Peyer's patch (tissue), 4 donors: ENCODE measurements at regions not wholly inside any gene's neighbourhood (a gene's known extent, or its start where the extent isn't known, plus 50 kb on each side); places are given as distances from the start of the nearest gene placed in this dataset.

Experiments
- CTCF ChIP-seq, 6 experiments: fragments of 450-650 bp in 4 of 6; fragments of 200-600 bp in 2 of 6; sonication (generic) in 1 of 6; IDR thresholded peaks; one replicate each; pipeline ENCODE4 v1.5.1; 2017 to 2019; ENCODE audit warnings: antibody characterized with exemption in 6 of 6, mild to moderate bottlenecking in 3 of 6, moderate library complexity in 1 of 6
- POLR2A ChIP-seq, 2 donors: fragments of 450-650 bp; IDR thresholded peaks; one replicate each; pipeline ENCODE4 v1.5.1; 2017; ENCODE audit warnings: antibody characterized with exemption in 2 of 2, mild to moderate bottlenecking in 2 of 2, moderate library complexity in 2 of 2

DNA sequence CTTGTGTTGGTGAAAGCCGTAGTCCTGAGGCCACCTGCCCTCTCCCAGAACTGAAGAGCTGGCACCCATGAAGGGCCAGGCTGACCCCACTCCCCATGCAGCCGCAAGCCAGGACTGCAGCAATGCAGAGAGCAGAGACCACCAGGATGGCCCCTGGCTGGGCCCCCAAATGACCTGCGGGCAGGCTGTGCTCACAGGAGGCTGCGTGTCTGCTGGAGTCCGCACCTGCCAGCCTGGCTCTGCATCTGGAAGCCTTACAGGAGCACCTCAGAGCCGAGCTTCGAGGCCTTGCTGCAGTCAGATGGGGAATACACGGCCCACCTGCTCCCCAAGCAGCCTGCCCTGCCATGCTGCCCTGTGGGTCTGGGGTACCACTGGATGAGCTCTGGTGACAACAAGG, 1336.8 kb downstream of the TBC1D22A start:
- no peak for TF ChIP-seq CTCF (IDR thresholded peaks at IDR 0.05)
- no peak for TF ChIP-seq POLR2A (IDR thresholded peaks at IDR 0.05)
